ENCODE measurements at regions not wholly inside any gene's neighbourhood (a gene's known extent, or its start where the extent isn't known, plus 50 kb on each side); places are given as distances from the start of the nearest gene placed in this dataset.

DNA sequence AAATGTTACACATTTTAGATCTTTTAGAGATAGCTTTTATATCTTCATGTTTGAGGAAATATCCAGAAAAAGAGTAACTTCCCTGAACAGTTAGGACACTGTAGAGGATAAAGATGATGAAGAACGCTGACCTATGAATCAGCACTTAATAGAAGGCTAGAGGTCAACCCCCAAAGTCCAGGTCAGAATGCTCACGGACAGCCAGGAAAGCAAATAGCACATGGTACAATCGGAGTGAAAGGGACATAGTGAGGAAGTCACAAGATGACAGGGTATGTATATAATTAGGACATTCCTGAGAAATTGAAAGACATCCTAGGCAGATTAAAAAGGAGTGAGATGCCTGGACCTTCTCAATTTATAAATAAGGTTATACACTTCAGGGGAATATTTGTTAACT is 55.1 kb upstream of the CNTNAP4 start:
- TF ChIP-seq, protein P1, sequence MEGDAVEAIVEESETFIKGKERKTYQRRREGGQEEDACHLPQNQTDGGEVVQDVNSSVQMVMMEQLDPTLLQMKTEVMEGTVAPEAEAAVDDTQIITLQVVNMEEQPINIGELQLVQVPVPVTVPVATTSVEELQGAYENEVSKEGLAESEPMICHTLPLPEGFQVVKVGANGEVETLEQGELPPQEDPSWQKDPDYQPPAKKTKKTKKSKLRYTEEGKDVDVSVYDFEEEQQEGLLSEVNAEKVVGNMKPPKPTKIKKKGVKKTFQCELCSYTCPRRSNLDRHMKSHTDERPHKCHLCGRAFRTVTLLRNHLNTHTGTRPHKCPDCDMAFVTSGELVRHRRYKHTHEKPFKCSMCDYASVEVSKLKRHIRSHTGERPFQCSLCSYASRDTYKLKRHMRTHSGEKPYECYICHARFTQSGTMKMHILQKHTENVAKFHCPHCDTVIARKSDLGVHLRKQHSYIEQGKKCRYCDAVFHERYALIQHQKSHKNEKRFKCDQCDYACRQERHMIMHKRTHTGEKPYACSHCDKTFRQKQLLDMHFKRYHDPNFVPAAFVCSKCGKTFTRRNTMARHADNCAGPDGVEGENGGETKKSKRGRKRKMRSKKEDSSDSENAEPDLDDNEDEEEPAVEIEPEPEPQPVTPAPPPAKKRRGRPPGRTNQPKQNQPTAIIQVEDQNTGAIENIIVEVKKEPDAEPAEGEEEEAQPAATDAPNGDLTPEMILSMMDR (IDR thresholded peaks at IDR 0.05; ENCODE audit: poor library complexity, severe bottlenecking): no peak
- TF ChIP-seq POLR2AphosphoS5 (IDR thresholded peaks at IDR 0.05) (no peak), TAF1 (IDR thresholded peaks at IDR 0.05; ENCODE audit: low read depth) (no peak), EP300 (conservative IDR thresholded peaks at IDR 0.05; ENCODE audit: poor library complexity, severe bottlenecking) (no peak), RAD21 (conservative IDR thresholded peaks at IDR 0.05) (no peak), EZH2 (IDR thresholded peaks at IDR 0.05; ENCODE audit: borderline replicate concordance, insufficient read depth, low read length, poor library complexity, severe bottlenecking) (no peak), MXI1 (conservative IDR thresholded peaks at IDR 0.05; ENCODE audit: poor library complexity, severe bottlenecking) (no peak), SMC3 (conservative IDR thresholded peaks at IDR 0.05; ENCODE audit: poor library complexity) (no peak)
- TF ChIP-seq, protein P2, sequence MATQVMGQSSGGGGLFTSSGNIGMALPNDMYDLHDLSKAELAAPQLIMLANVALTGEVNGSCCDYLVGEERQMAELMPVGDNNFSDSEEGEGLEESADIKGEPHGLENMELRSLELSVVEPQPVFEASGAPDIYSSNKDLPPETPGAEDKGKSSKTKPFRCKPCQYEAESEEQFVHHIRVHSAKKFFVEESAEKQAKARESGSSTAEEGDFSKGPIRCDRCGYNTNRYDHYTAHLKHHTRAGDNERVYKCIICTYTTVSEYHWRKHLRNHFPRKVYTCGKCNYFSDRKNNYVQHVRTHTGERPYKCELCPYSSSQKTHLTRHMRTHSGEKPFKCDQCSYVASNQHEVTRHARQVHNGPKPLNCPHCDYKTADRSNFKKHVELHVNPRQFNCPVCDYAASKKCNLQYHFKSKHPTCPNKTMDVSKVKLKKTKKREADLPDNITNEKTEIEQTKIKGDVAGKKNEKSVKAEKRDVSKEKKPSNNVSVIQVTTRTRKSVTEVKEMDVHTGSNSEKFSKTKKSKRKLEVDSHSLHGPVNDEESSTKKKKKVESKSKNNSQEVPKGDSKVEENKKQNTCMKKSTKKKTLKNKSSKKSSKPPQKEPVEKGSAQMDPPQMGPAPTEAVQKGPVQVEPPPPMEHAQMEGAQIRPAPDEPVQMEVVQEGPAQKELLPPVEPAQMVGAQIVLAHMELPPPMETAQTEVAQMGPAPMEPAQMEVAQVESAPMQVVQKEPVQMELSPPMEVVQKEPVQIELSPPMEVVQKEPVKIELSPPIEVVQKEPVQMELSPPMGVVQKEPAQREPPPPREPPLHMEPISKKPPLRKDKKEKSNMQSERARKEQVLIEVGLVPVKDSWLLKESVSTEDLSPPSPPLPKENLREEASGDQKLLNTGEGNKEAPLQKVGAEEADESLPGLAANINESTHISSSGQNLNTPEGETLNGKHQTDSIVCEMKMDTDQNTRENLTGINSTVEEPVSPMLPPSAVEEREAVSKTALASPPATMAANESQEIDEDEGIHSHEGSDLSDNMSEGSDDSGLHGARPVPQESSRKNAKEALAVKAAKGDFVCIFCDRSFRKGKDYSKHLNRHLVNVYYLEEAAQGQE (IDR thresholded peaks at IDR 0.05; ENCODE audit: borderline replicate concordance): no peak

Measured in neural cell (in vitro differentiated cells).